Hematopoietic multipotent progenitor cell treated with erythropoietin and hydrocortisone succinate and interleukin-3 and kit ligand, for 15 days (in vitro differentiated cells): ENCODE measurements at regions not wholly inside any gene's neighbourhood (a gene's known extent, or its start where the extent isn't known, plus 50 kb on each side); places are given as distances from the start of the nearest gene placed in this dataset.
"Not testable (repeated sequence)": the region's sequence is repeated elsewhere in the genome, so short reads cannot be mapped to it uniquely, and the experiment has no call there.

Source experiments
- DNase-seq: peaks from one replicate; pipeline ENCODE4 v3.0.0-alpha.2; 2015; ENCODE audit warnings: low spot score

GRCh38 chr12:93979189-93979588 lies 169.2 kb upstream of the PLXNC1 start:
- DNase-seq: peak; percentile 16

GRCh38 chr12:93980711-93981110 lies 167.7 kb upstream of the PLXNC1 start:
- no peak for DNase-seq

- DNase-seq: no peak
Measured at GRCh38 chr12:93981411-93981810, 167.0 kb upstream of the PLXNC1 start.

GRCh38 chr12:93982771-93983315 lies 165.5 kb upstream of the PLXNC1 start:
- DNase-seq: no peak

GRCh38 chr12:93984005-93984404 lies 164.4 kb upstream of the PLXNC1 start:
- DNase-seq: no peak

- no peak for DNase-seq
Measured at GRCh38 chr12:93989949-93990348, 158.4 kb upstream of the PLXNC1 start.

- DNase-seq: no peak
Measured at GRCh38 chr12:93990832-93991803, 157.3 kb upstream of the PLXNC1 start.

GRCh38 chr12:93991829-93992461 lies 156.4 kb upstream of the PLXNC1 start:
- DNase-seq: no peak

GRCh38 chr12:93994721-93995120 lies 153.7 kb upstream of the PLXNC1 start:
- no peak for DNase-seq

- DNase-seq: no peak
Measured at GRCh38 chr12:93996321-93996720, 152.1 kb upstream of the PLXNC1 start.

GRCh38 chr12:94001691-94002090 lies 146.7 kb upstream of the PLXNC1 start:
- DNase-seq: no peak

- not testable (repeated sequence) for DNase-seq
Measured at GRCh38 chr12:94002925-94003324, 145.5 kb upstream of the PLXNC1 start.

GRCh38 chr12:94007833-94008232 lies 140.5 kb upstream of the PLXNC1 start:
- not testable (repeated sequence) for DNase-seq

GRCh38 chr12:94010307-94010706 lies 138.1 kb upstream of the PLXNC1 start:
- no peak for DNase-seq

GRCh38 chr12:94012071-94012470 lies 136.3 kb upstream of the PLXNC1 start:
- no peak for DNase-seq

- DNase-seq: no peak
Measured at GRCh38 chr12:94012590-94012989, 135.8 kb upstream of the PLXNC1 start.

GRCh38 chr12:94017247-94017646 lies 131.1 kb upstream of the PLXNC1 start:
- not testable (repeated sequence) for DNase-seq

GRCh38 chr12:94020335-94020734 lies 128.0 kb upstream of the PLXNC1 start:
- DNase-seq: no peak

- no peak for DNase-seq
Measured at GRCh38 chr12:94023879-94024278, 124.5 kb upstream of the PLXNC1 start.

GRCh38 chr12:94025068-94025467 lies 123.3 kb upstream of the PLXNC1 start:
- no peak for DNase-seq

GRCh38 chr12:94025756-94026155 lies 122.6 kb upstream of the PLXNC1 start:
- DNase-seq: no peak

- DNase-seq: no peak
Measured at GRCh38 chr12:94026596-94026995, 121.8 kb upstream of the PLXNC1 start.

GRCh38 chr12:94027561-94027960 lies 120.8 kb upstream of the PLXNC1 start:
- DNase-seq: no peak
